ENCODE measurements at regions not wholly inside any gene's neighbourhood (a gene's known extent, or its start where the extent isn't known, plus 50 kb on each side); places are given as distances from the start of the nearest gene placed in this dataset.

GRCh38 chr2:217304582-217304981 is 444.7 kb upstream of the TNP1 start:
- Histone ChIP-seq H3K4me1 (ENCODE audit: insufficient read depth, low read length) (no peaks in the 10 kb centered on the region), H3K27ac (ENCODE audit: extremely low read length, insufficient read depth, low read length) (no peak overlapping the region), H3K4me2 (ENCODE audit: low read depth, low read length) (no peak overlapping the region), H3K79me2 (ENCODE audit: insufficient read depth, low read length) (no peaks in the 10 kb centered on the region), H3K27me3 (ENCODE audit: control insufficient read depth in 1 of 2, insufficient read depth in 2 of 2, low read length in 2 of 2) (peaks cover 0 to 10% of the 10 kb centered on the region in 2 experiments; a peak in 3 of 5 replicates), H4K20me1 (ENCODE audit: insufficient read depth, low read length) (no peaks in the 10 kb centered on the region), H3K4me3 (replicated peaks in 1 of 3; ENCODE audit: insufficient read depth in 1 of 3, low read depth in 2 of 3, low read length in 3 of 3) (no peak overlapping the region), H3K9me3 (ENCODE audit: low read length) (no peaks in the 10 kb centered on the region), H3K36me3 (replicated peaks in 1 of 2; ENCODE audit: control insufficient read depth in 1 of 2, insufficient read depth in 2 of 2, low read length in 2 of 2) (no peaks in the 10 kb centered on the region), H3K9ac (ENCODE audit: insufficient read depth, low read depth, low read length) (no peak overlapping the region), H2AFZ (ENCODE audit: low read length) (no peak overlapping the region)
- no peak for FAIRE-seq
- intact Hi-C loops (cut with micrococcal nuclease; ENCODE audit: unreplicated experiment), result no loop called here
- DNase-seq (ENCODE audit: low spot score), result no peak
- no TSS peak for BruUV-seq (replicated peaks)
- no peak for TF ChIP-seq NONO (IDR thresholded peaks at IDR 0.05)
- no peak for TF ChIP-seq NONO (CRISPR knock-in tag; conservative IDR thresholded peaks at IDR 0.05)
- no peak for TF ChIP-seq HES4 (CRISPR knock-in tag; IDR thresholded peaks at IDR 0.05; ENCODE audit: borderline replicate concordance)
- TF ChIP-seq PRPF4 (IDR thresholded peaks at IDR 0.05; ENCODE audit: low read depth, low read length, poor library complexity, severe bottlenecking), result no peak
- TF ChIP-seq FOXA3 (CRISPR knock-in tag; IDR thresholded peaks at IDR 0.05), result no peak
- TF ChIP-seq CBX1 (IDR thresholded peaks at IDR 0.05; ENCODE audit: low read depth), result no peak
- no peak for ATAC-seq
- CTCF ChIA-PET (ENCODE audit: low intra/inter-chr PET ratio, low total read pairs), result no interaction called here
- in situ Hi-C loops (cut with HindIII; ENCODE audit: extremely low pct_ligation_motif_present, low pct_unique_long_range_greater_than_20kb), result no loop called here
- POLR2A ChIA-PET, result no interaction called here

DNA sequence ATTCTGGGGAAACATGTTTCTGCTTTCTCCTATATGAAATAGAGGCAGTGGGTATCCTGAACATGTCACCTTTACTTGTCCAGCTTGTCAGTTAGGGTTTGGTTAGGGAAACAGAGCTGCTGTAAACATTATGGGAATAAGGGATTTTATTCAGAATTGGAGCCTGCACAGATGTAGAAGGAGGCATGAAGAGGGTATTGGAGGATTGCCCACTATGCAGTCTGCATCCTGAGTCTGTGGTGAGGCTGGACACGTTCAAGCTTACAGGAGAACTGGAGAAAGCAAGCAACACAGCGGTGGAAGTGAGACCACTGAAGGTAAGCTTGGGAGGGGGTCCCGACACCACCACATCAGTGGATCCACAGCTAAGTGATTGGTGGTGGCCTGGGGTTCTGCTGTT is 443.0 kb upstream of the TNP1 start:
- ATAC-seq (no peak), FAIRE-seq (no peak), DNase-seq (ENCODE audit: low spot score) (no peak)
- H3K4me1 ChIP-seq (ENCODE audit: insufficient read depth, low read length), result no peaks in the 10 kb centered on the region
- no peak overlapping the region for H3K4me2 ChIP-seq (ENCODE audit: low read depth, low read length)
- H4K20me1 ChIP-seq (ENCODE audit: insufficient read depth, low read length), result no peaks in the 10 kb centered on the region
- peaks cover 0 to 13% of the 10 kb centered on the region in 2 experiments; a peak in 3 of 5 replicates for H3K27me3 ChIP-seq (ENCODE audit: control insufficient read depth in 1 of 2, insufficient read depth in 2 of 2, low read length in 2 of 2)
- POLR2A ChIA-PET, result interaction anchor here (0.6 kb wide), 1 partner anchor 91 kb away, joined by 3 read pairs; no protein-coding TSS in a partner anchor
- no TSS peak for BruUV-seq (replicated peaks)
- CTCF ChIA-PET (ENCODE audit: low intra/inter-chr PET ratio, low total read pairs), result no interaction called here
- 16% methylated on average over 3 of the region's 3 CpGs for WGBS (ENCODE audit: low lambda C conversion rate)
- H3K9me3 ChIP-seq (ENCODE audit: low read length), result no peaks in the 10 kb centered on the region
- in situ Hi-C loops (cut with HindIII; ENCODE audit: extremely low pct_ligation_motif_present, low pct_unique_long_range_greater_than_20kb) (no loop called here), intact Hi-C loops (cut with micrococcal nuclease; ENCODE audit: unreplicated experiment) (no loop called here)
- H3K27ac ChIP-seq (ENCODE audit: extremely low read length, insufficient read depth, low read length), result no peak overlapping the region
- no peaks in the 10 kb centered on the region for H3K36me3 ChIP-seq (replicated peaks in 1 of 2; ENCODE audit: control insufficient read depth in 1 of 2, insufficient read depth in 2 of 2, low read length in 2 of 2)
- H3K4me3 ChIP-seq (replicated peaks in 1 of 3; ENCODE audit: insufficient read depth in 1 of 3, low read depth in 2 of 3, low read length in 3 of 3), result no peak overlapping the region
- H3K9ac ChIP-seq (ENCODE audit: insufficient read depth, low read depth, low read length), result no peak overlapping the region
- H2AFZ ChIP-seq (ENCODE audit: low read length), result no peak overlapping the region
- no peaks in the 10 kb centered on the region for H3K79me2 ChIP-seq (ENCODE audit: insufficient read depth, low read length)
- TF ChIP-seq ELF4 (CRISPR knock-in tag; IDR thresholded peaks at IDR 0.05; ENCODE audit: borderline replicate concordance), result no peak
- TF ChIP-seq TEAD2 (CRISPR knock-in tag; IDR thresholded peaks at IDR 0.05), result no peak
- TF ChIP-seq ZNF557 (CRISPR knock-in tag; IDR thresholded peaks at IDR 0.05), result no peak
- TF ChIP-seq GTF2F1 (IDR thresholded peaks at IDR 0.05; ENCODE audit: low read length), result no peak
- TF ChIP-seq, protein P1, sequence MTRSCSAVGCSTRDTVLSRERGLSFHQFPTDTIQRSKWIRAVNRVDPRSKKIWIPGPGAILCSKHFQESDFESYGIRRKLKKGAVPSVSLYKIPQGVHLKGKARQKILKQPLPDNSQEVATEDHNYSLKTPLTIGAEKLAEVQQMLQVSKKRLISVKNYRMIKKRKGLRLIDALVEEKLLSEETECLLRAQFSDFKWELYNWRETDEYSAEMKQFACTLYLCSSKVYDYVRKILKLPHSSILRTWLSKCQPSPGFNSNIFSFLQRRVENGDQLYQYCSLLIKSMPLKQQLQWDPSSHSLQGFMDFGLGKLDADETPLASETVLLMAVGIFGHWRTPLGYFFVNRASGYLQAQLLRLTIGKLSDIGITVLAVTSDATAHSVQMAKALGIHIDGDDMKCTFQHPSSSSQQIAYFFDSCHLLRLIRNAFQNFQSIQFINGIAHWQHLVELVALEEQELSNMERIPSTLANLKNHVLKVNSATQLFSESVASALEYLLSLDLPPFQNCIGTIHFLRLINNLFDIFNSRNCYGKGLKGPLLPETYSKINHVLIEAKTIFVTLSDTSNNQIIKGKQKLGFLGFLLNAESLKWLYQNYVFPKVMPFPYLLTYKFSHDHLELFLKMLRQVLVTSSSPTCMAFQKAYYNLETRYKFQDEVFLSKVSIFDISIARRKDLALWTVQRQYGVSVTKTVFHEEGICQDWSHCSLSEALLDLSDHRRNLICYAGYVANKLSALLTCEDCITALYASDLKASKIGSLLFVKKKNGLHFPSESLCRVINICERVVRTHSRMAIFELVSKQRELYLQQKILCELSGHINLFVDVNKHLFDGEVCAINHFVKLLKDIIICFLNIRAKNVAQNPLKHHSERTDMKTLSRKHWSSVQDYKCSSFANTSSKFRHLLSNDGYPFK (CRISPR knock-in tag; IDR thresholded peaks at IDR 0.05; ENCODE audit: borderline replicate concordance), result no peak
- TF ChIP-seq HOXA3 (CRISPR knock-in tag; IDR thresholded peaks at IDR 0.05), result no peak
- TF ChIP-seq ZNF749 (CRISPR knock-in tag; IDR thresholded peaks at IDR 0.05; ENCODE audit: borderline replicate concordance), result no peak
- no peak for TF ChIP-seq ZMYM2 (CRISPR knock-in tag; IDR thresholded peaks at IDR 0.05)
- TF ChIP-seq RAD21 (CRISPR knock-in tag; IDR thresholded peaks at IDR 0.05), result no peak
- no peak for TF ChIP-seq ZFY (CRISPR knock-in tag; IDR thresholded peaks at IDR 0.05)
- TF ChIP-seq SRSF4 (IDR thresholded peaks at IDR 0.05; ENCODE audit: low read depth, low read length, poor library complexity, severe bottlenecking), result no peak
- no peak for TF ChIP-seq ZNF674 (CRISPR knock-in tag; IDR thresholded peaks at IDR 0.05; ENCODE audit: low read depth)
- no peak for TF ChIP-seq RELA (CRISPR knock-in tag; IDR thresholded peaks at IDR 0.05)
- TF ChIP-seq TEF (CRISPR knock-in tag; IDR thresholded peaks at IDR 0.05), result no peak
